ENCODE measurements at regions not wholly inside any gene's neighbourhood (a gene's known extent, or its start where the extent isn't known, plus 50 kb on each side); places are given as distances from the start of the nearest gene placed in this dataset.
"Not testable (repeated sequence)": the region's sequence is repeated elsewhere in the genome, so short reads cannot be mapped to it uniquely, and the experiment has no call there.

GRCh38 chr5:67864335-67864734 is 351.2 kb upstream of the PIK3R1 start:
- not testable (repeated sequence) for DNase-seq

DNA sequence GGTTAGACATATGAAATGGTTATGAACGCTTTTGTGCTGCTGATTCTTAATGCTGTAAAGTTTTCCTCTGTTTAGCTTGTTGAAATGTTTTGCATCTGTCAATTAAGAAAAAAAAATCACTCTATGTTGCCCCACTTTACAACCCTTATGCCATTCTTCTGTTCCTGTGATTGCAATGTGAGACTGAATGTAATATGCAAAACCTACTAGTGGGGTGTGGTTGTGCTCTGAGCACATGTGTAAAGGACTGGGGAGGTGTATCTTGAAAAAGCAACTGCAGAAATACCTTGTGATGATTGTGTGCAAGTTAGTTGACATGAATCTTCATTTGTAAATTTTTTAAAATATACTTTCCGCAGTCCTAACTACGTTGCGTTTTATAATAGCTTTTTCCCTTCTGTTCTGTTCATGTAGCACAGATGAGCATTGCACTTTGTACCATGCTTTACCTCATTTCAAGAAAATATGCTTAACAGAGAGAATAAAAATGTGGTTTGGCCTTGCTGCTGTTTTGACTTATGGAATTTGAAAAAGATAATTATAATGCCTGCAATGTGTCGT is 357.0 kb upstream of the PIK3R1 start:
- DNase-seq = no peak

- no peak for DNase-seq
These were observed 358.1 kb upstream of the PIK3R1 start for GRCh38 chr5:67857502-67857901.

- no peak for DNase-seq
These were observed 360.0 kb upstream of the PIK3R1 start for GRCh38 chr5:67855523-67855922.

- not testable (repeated sequence) for DNase-seq
These were observed 364.6 kb upstream of the PIK3R1 start for GRCh38 chr5:67850906-67851305.

DNA sequence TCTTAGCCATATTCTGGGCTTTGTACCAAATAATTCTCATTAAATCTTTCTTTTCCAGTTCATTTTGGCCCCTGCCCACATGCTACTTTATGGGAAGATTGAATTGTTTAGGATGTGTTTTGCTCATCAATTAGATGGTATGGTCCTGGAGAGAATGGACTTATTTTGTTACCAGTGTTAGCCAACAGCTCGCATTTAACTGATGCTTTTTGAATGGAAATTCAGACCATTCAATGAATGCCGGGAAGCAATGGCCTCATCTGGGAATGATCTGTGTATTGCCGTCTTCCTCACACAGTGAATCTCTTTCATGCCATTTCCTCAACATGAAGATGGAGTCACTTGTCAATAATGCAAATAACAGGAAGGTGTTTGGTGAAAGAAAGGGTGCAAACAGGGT is 370.6 kb upstream of the PIK3R1 start:
- no peak for DNase-seq

- DNase-seq = no peak
These were observed 372.8 kb upstream of the PIK3R1 start for GRCh38 chr5:67842806-67843205.

DNA sequence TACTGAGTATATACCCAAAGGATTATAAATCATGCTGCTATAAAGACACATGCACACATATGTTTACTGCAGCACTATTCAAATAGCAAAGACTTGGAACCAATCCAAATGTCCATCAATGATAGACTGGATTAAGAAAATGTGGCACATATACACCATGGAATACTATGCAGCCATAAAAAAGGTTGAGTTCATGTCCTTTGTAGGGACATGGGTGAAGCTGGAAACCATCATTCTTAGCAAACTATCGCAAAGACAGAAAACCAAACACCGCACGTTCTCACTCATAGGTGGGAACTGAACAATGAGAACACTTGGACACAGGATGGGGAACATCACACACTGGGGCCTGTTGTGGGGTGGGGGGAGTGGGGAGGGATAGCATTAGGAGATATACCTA is 378.3 kb upstream of the PIK3R1 start:
- DNase-seq = not testable (repeated sequence)

- not testable (repeated sequence) for DNase-seq
These were observed 379.1 kb upstream of the PIK3R1 start for GRCh38 chr5:67836496-67836895.

- peak; percentile 96 for DNase-seq
These were observed 384.5 kb upstream of the PIK3R1 start for GRCh38 chr5:67831048-67831447.

DNA sequence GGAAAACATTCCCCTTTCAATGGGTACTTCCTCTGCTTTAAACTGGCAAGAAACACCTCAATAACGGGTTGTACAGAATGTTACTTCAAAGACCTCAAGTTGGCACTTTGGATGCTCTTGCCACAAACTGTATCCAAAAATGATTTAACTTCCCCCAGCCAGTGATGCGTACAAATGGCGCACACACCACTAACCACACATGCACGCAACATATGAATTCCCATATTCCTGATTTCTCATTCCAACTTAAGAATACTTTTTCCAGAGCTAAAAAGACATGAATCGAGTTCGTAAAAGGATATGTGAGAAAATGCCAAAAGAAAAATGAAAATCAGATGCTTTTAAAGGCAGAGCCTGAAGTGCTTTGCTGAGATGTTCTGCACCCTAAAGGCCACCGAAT is 388.0 kb upstream of the PIK3R1 start:
- no peak for DNase-seq

DNA sequence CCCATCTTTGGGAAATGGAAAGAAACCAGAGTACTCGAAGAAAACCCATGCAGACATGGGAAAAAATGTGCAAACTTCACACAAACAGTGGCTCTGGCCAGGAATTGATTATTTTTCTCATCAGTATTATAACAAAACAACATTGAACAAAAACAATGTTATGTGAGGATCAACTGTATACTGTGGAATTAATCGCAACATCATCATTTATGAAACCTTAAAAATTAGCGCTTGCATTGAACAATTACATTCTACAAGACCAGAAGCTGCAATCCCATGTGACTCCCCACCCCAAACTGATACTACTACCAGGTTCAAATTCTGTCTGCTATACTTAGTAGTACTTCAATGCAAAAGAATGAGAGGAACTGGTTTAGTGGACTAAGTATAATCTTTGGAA is 390.7 kb upstream of the PIK3R1 start:
- no peak for DNase-seq

DNA sequence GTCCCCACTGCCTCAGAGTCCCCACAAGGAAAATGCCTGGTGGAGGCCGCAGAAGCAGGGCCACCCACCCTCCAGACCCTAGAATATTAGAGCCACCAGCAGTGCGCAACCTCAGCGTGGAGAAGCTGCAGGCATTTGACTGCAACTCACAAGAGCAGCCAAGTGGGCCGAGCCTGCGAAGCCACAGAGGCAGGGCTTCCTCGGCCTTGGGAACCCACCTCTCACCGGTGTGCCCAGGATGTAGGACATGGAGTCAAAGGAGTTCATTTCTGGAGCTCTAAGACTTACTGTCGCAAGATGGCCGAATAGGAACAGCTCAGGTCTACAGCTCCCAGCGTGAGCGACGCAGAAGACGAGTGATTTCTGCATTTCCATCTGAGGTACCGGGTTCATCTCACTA is 397.9 kb upstream of the PIK3R1 start:
- no peak for DNase-seq

DNA sequence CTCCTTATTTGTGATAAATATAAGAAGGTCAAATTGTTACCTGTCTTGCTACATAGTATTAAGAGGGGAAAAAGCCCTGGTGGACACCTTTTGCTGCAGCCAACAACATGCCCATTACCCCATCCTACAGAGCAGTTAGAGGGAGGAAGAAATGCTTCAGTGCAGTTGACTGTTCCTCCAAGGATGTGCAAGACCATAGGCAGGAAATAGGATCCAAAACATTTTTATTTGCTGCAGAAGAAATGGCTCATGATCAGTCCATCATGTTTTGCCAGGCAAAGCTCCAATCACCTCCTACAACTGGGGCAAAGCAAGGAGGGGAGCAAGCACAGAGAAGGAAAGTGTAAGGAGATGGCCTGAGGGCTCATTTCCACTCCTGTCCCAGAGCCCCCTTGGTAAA is 399.1 kb upstream of the PIK3R1 start:
- DNase-seq = no peak

- DNase-seq = no peak
These were observed 399.8 kb upstream of the PIK3R1 start for GRCh38 chr5:67815455-67816391.

GRCh38 chr5:67814569-67815311 is 400.8 kb upstream of the PIK3R1 start:
- DNase-seq = no peak

GRCh38 chr5:67813877-67814539 is 401.5 kb upstream of the PIK3R1 start:
- no peak for DNase-seq

- no peak for DNase-seq
These were observed 406.0 kb upstream of the PIK3R1 start for GRCh38 chr5:67809589-67809988.

- no peak for DNase-seq
These were observed 407.2 kb upstream of the PIK3R1 start for GRCh38 chr5:67808340-67808739.

DNA sequence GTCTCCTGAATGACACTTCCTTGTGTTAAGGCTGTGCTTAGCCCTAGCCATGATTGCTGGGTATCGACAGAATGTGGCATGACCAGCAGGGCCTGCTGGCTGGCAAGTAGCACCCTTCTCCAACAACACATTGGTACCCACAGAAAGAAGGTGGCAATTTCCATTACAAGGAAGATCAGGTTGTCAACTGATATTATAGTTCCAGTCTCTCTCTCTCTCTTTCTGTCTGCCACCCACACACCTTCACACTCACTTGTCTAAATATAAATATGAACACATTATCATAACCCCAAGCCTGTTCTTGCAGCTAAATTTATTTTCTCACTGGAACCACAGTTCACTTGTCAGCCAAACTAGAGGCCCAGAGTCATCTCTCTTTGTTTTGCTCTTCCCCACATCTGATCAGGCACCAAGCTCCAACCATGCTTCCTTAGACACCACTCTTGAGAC is 408.1 kb upstream of the PIK3R1 start:
- DNase-seq = no peak

DNA sequence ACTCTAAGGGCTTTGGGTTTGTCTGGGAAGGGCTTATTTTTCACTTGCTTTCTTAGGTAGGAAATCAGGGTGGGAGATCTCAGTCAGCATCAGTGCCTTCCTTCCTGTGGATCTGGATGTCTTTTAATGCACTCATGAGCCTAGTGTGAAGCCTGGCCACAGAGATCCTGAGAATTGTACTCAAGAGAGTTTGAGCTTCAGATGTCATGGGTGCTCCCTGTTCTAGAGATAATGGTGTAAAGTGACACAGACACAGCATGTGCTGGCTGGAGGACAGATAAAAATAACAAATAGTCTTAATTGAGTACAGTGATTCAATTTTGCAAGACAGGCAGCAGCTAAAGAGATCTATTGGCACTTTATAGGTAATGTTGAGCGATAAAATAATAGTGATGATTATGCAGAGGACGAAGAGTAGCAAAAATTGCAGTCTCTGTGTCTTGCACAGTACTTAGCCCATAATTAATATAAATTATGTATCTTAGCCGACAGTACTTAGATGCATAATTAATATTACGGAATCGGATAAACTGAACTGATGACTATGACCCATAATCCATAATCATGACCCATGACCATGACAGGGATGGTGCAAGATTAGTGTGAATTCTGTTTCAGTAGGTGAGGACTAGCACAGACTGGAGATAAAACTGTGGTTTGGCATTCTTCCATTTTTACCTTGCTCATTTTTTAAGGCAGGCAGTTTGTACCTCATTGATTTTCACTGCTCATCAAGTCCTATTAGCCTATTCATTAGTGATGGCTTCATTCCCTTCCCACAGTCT is 408.7 kb upstream of the PIK3R1 start:
- DNase-seq = peak; percentile 56

DNA sequence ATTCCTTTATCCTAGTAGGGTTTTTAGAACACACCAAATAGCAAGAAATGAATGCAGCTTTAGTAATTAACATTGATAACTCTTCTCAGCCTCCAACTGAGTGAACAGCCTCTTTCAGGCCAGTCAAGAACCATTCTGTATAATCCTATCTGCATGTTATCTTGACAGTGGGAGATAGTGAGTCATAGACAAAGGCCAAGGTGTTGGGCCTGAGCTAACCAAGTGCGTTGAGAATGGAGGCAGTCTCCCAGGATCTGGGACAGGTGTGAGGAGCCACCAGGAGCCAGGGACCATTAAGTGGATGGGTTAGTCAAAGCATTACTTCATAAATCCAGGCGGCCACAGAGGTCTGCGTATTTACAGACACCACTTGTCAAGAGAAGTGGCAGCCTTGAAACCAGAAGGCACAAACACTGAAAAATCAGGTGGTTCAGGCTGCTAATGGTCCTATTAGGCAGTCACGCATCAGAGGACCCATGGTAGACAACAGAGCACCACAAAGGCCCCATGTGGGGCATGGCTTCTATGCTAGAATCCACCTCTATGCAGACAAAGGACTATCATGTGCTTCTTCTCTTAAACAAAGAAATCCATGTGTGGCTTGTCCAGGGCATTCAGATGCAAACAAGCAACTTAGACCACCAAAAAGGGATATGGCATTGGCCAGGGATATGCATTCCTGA is 409.7 kb upstream of the PIK3R1 start:
- DNase-seq = peak; percentile 97

Data from NCI-H146 (cell line).